Kidney (tissue), 13 donors: ENCODE measurements at regions not wholly inside any gene's neighbourhood (a gene's known extent, or its start where the extent isn't known, plus 50 kb on each side); places are given as distances from the start of the nearest gene placed in this dataset.

ENCODE experiments used
- DNase-seq, 5 donors: peaks; one replicate each; pipeline ENCODE4 v3.0.0-alpha.2; 2013 to 2020
- FAIRE-seq: peaks from 2 replicates; lab custom pipeline; 2012; peaks lifted over from hg19 to GRCh38; lab: Jason Lieb, UNC
- H3K27ac ChIP-seq, 2 donors: one replicate each; pipeline ENCODE4 v1.7.0; 2013; ENCODE audit warnings: low read depth in 2 of 2, low read length in 2 of 2, inconsistent platforms in 1 of 2
- H3K27me3 ChIP-seq: one replicate; pipeline ENCODE4 v1.7.1; 2013; ENCODE audit warnings: low read length, inconsistent platforms; ENCODE audit not compliant: control insufficient read depth, insufficient read depth
- H3K36me3 ChIP-seq, 3 donors: one replicate each; pipeline versions ENCODE4 v1.7.0 to v1.7.1; 2013; ENCODE audit warnings: low read length in 3 of 3, control low read depth in 1 of 3, inconsistent platforms in 1 of 3; ENCODE audit not compliant: insufficient read depth in 3 of 3, control insufficient read depth in 2 of 3
- H3K4me1 ChIP-seq, 3 donors: one replicate each; pipeline versions ENCODE4 v1.7.0 to v1.7.1; 2013; ENCODE audit warnings: low read length in 3 of 3, inconsistent platforms in 1 of 3, low read depth in 1 of 3; ENCODE audit not compliant: control insufficient read depth in 2 of 3, insufficient read depth in 2 of 3
- H3K4me3 ChIP-seq, 3 donors: one replicate each; pipeline versions ENCODE4 v1.7.0 to v1.8.1; 2013; ENCODE audit warnings: low read length in 3 of 3, control low read depth in 1 of 3, inconsistent platforms in 1 of 3
- H3K9ac ChIP-seq, 3 donors: one replicate each; pipeline versions ENCODE4 v1.7.0 to v1.7.1; 2013; ENCODE audit warnings: low read length in 3 of 3, control low read depth in 1 of 3, inconsistent platforms in 1 of 3
- H3K9me3 ChIP-seq, 3 donors: one replicate each; pipeline versions ENCODE4 v1.7.0 to v1.7.1; 2013; ENCODE audit warnings: low read length in 3 of 3, control low read depth in 1 of 3, inconsistent platforms in 1 of 3; ENCODE audit not compliant: control insufficient read depth in 2 of 3, insufficient read depth in 1 of 3
- CTCF ChIP-seq: IDR thresholded peaks from 3 replicates; pipeline ENCODE4 v1.5.1; 2012; ENCODE audit warnings: mild to moderate bottlenecking, moderate library complexity, borderline replicate concordance; ENCODE audit not compliant: insufficient read depth; ENCODE audit errors: extremely low read depth
- intact Hi-C: fragments of 100-400 bp; cut with DNase I; formaldehyde crosslinking; loops from one replicate; pipeline ENCODE4 v1.11.1; 2022
- donor health status: control.
- donor health status: control.
- donor health status: control.
- donor health status: control.
- donor health status: control.
- donor health status: DM: yes; HTN: yes; CAD: no.
- donor health status: Normal renal cell carcinoma (clear cell type).

- H3K4me1 ChIP-seq, result no peaks in the 10 kb centered on the region
- H3K4me3 ChIP-seq, result no peak overlapping the region
These were observed 95.2 kb upstream of the CTNNB1 start for GRCh38 chr3:41104147-41104546.

GRCh38 chr3:41106691-41107090 lies 92.6 kb upstream of the CTNNB1 start:
- H3K4me1 ChIP-seq, result no peaks in the 10 kb centered on the region

More at GRCh38 chr3:41104147-41104546, 95.2 kb upstream of the CTNNB1 start:
- Histone ChIP-seq H3K27ac (no peak overlapping the region), H3K9me3 (no peaks in the 10 kb centered on the region), H3K36me3 (no peaks in the 10 kb centered on the region), H3K27me3 (no peaks in the 10 kb centered on the region), H3K9ac (no peak overlapping the region)
- intact Hi-C loops, result no loop called here
- no peak for DNase-seq
- FAIRE-seq, result no peak
- no peak for TF ChIP-seq CTCF

GRCh38 chr3:41111011-41111410 lies 88.3 kb upstream of the CTNNB1 start:
- intact Hi-C loops, result no loop called here

More at GRCh38 chr3:41106691-41107090, 92.6 kb upstream of the CTNNB1 start:
- DNase-seq, result no peak
- H3K9ac ChIP-seq, result no peak overlapping the region
- H3K27me3 ChIP-seq, result no peaks in the 10 kb centered on the region
- no peaks in the 10 kb centered on the region for H3K36me3 ChIP-seq
- no peak for TF ChIP-seq CTCF
- H3K27ac ChIP-seq, result no peak overlapping the region
- H3K4me3 ChIP-seq, result no peak overlapping the region
- FAIRE-seq, result no peak
- intact Hi-C loops, result no loop called here
- H3K9me3 ChIP-seq, result no peaks in the 10 kb centered on the region

More at GRCh38 chr3:41111011-41111410, 88.3 kb upstream of the CTNNB1 start:
- no peak for TF ChIP-seq CTCF
- H3K9me3 ChIP-seq, result no peaks in the 10 kb centered on the region
- FAIRE-seq (no peak), DNase-seq (peak in 1 of 5 donors; percentile 25)
- H3K9ac ChIP-seq, result no peak overlapping the region
- no peak overlapping the region for H3K27ac ChIP-seq
- no peaks in the 10 kb centered on the region for H3K36me3 ChIP-seq
- no peak overlapping the region for H3K4me3 ChIP-seq
- H3K4me1 ChIP-seq, result no peaks in the 10 kb centered on the region
- no peaks in the 10 kb centered on the region for H3K27me3 ChIP-seq
